ENCODE measurements at regions not wholly inside any gene's neighbourhood (a gene's known extent, or its start where the extent isn't known, plus 50 kb on each side); places are given as distances from the start of the nearest gene placed in this dataset.

DNA sequence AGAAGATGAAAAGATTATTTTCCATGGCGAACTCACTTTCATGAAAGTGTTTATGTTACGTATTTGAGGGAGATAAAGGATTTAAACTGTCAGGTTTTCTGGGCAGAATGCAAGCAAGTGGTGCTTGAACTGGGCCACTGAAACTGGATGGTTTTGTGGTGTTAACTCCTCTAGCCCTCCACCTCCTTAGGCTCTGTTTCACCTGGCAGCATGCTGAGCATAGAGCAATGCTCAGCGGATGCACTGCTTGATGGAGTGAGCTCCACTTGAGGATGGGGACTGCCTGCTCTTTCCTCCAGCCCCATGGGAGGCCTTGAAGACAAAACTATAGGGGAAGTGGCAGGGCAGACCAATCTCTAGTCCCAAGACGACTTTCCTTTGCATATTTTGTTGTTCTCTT is 345.8 kb downstream of the TDRD15 start:
- no peak for TF ChIP-seq POLR2A (IDR thresholded peaks at IDR 0.05)
- TF ChIP-seq, protein P1, sequence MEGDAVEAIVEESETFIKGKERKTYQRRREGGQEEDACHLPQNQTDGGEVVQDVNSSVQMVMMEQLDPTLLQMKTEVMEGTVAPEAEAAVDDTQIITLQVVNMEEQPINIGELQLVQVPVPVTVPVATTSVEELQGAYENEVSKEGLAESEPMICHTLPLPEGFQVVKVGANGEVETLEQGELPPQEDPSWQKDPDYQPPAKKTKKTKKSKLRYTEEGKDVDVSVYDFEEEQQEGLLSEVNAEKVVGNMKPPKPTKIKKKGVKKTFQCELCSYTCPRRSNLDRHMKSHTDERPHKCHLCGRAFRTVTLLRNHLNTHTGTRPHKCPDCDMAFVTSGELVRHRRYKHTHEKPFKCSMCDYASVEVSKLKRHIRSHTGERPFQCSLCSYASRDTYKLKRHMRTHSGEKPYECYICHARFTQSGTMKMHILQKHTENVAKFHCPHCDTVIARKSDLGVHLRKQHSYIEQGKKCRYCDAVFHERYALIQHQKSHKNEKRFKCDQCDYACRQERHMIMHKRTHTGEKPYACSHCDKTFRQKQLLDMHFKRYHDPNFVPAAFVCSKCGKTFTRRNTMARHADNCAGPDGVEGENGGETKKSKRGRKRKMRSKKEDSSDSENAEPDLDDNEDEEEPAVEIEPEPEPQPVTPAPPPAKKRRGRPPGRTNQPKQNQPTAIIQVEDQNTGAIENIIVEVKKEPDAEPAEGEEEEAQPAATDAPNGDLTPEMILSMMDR (IDR thresholded peaks at IDR 0.05) = no peak
- no peak for DNase-seq
- Histone ChIP-seq H3K27ac (no peak overlapping the region), H3K4me3 (no peak overlapping the region), H3K36me3 (ENCODE audit: low read depth, missing control alignments) (no peaks in the 10 kb centered on the region), H3K4me1 (no peaks in the 10 kb centered on the region), H3K27me3 (no peaks in the 10 kb centered on the region), H3K9me3 (no peaks in the 10 kb centered on the region)
- intact Hi-C loops (cut with DNase I; ENCODE audit: low total_unique reads) = no loop called here
- WGBS, 2 donors = 87% methylated on average over 4 of the region's 4 CpGs

DNA sequence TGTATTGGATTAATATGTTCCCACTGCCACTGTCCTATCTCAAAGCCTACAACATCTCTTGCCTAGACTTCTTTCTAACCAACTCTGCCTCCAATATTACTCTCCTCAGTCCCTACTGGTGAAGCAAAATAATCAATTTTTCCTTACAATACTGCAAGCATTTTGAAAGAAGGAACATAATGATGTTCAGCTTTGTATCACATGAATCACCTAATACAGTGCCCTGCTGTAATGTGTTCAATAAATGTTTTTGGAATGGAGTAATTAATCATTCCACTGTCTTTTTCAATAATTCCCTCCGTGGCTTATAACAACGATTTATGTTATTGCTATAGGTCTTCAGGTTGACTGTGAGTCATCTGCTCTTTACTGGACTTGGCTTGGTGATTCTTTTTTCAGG is 356.4 kb downstream of the TDRD15 start:
- WGBS, 2 donors = 75 to 84% methylated on average over 2 of the region's 2 CpGs
- Histone ChIP-seq H3K27me3 (no peaks in the 10 kb centered on the region), H3K36me3 (ENCODE audit: low read depth, missing control alignments) (no peaks in the 10 kb centered on the region), H3K4me1 (no peaks in the 10 kb centered on the region), H3K9me3 (no peaks in the 10 kb centered on the region), H3K27ac (no peak overlapping the region), H3K4me3 (no peak overlapping the region)
- DNase-seq = no peak
- intact Hi-C loops (cut with DNase I; ENCODE audit: low total_unique reads) = no loop called here
- TF ChIP-seq POLR2A (IDR thresholded peaks at IDR 0.05) = no peak
- TF ChIP-seq, protein P1 (IDR thresholded peaks at IDR 0.05) = no peak

DNA sequence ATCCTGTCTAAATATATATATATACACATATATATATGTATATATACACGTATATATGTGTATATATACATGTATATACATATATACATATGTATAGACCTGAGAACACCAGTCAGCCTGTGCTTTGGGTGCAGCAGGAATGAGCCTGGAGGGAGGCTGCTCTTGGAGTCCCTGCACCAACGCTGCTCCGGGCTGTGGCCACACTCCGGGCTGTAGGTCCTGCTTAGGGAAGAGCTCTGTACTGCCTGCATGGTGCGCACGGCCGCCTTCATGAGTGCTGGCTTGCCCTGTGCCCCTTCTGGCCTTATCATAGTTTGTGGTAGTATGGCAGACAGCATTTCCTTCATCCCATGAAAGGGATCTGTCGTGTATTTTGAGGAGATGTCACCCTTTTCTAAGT is 360.9 kb downstream of the TDRD15 start:
- no peaks in the 10 kb centered on the region for H3K9me3 ChIP-seq
- TF ChIP-seq POLR2A (IDR thresholded peaks at IDR 0.05) = no peak
- no peak overlapping the region for H3K27ac ChIP-seq
- intact Hi-C loops (cut with DNase I; ENCODE audit: low total_unique reads) = no loop called here
- H3K36me3 ChIP-seq (ENCODE audit: low read depth, missing control alignments) = no peaks in the 10 kb centered on the region
- 91 to 95% methylated on average over 8 of the region's 8 CpGs for WGBS, 2 donors
- no peak overlapping the region for H3K4me3 ChIP-seq
- no peaks in the 10 kb centered on the region for H3K27me3 ChIP-seq
- no peak for DNase-seq
- H3K4me1 ChIP-seq = no peaks in the 10 kb centered on the region

DNA sequence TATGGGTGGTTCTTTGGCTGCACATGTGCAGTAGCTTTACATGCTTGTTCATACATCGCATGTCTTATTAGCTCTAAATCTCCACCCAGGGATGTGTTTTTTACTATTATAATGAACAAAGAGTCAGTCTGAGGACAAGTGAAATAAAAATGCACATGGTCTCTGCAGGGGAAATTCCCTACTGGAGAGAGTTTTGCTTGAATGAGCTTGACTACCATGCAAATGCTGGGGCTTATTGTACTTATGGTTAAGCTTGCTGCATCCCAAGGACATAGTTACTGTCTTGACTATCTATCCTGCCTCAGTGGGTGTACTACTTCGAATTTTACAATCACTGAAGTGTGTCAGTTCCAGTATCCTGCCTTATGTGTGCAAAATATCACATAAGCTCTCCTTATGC is 362.7 kb downstream of the TDRD15 start:
- Histone ChIP-seq H3K9me3 (no peaks in the 10 kb centered on the region), H3K27ac (no peak overlapping the region), H3K27me3 (no peaks in the 10 kb centered on the region), H3K36me3 (ENCODE audit: low read depth, missing control alignments) (no peaks in the 10 kb centered on the region), H3K4me3 (no peak overlapping the region), H3K4me1 (no peaks in the 10 kb centered on the region)
- WGBS, 2 donors = 68 to 78% methylated on average over 2 of the region's 2 CpGs
- DNase-seq = no peak
- TF ChIP-seq, protein P1 (IDR thresholded peaks at IDR 0.05) = no peak
- no peak for TF ChIP-seq POLR2A (IDR thresholded peaks at IDR 0.05)
- intact Hi-C loops (cut with DNase I; ENCODE audit: low total_unique reads) = no loop called here

DNA sequence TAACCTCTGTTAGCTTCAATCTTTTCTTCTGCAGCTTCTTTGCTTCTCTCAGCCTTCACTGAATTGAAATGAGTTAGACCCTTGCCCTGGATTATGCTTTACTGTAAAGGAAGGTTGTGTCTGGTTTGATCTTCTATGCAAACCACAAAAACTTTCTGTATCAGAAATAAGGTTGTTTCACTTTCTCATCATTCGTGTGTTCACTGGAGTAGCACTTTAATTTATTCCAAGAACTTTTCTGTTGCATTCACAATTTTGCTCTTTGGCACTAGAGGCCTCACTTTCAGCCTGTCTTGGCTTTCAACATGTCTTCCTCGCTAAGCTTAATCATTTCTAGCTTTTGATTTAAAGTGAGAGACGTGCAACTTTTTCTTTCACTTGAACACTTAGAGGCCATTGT is 365.3 kb downstream of the TDRD15 start:
- no peak for DNase-seq
- Histone ChIP-seq H3K4me1 (no peaks in the 10 kb centered on the region), H3K36me3 (ENCODE audit: low read depth, missing control alignments) (no peaks in the 10 kb centered on the region), H3K4me3 (no peak overlapping the region), H3K27me3 (no peaks in the 10 kb centered on the region), H3K27ac (no peak overlapping the region), H3K9me3 (no peaks in the 10 kb centered on the region)
- 83 to 84% methylated on average over 3 of the region's 3 CpGs for WGBS, 2 donors
- TF ChIP-seq POLR2A (IDR thresholded peaks at IDR 0.05) = no peak
- TF ChIP-seq, protein P1 (IDR thresholded peaks at IDR 0.05) = no peak
- intact Hi-C loops (cut with DNase I; ENCODE audit: low total_unique reads) = no loop called here

Measured in testis (tissue), 2 donors.